NCI-H446 treated with DMSO at 0.1 percent for 48 hours (cell line): ENCODE measurements at regions not wholly inside any gene's neighbourhood (a gene's known extent, or its start where the extent isn't known, plus 50 kb on each side); places are given as distances from the start of the nearest gene placed in this dataset.

Experiments
- DNase-seq: peaks from one replicate; lab custom pipeline; 2025; lab: John Stamatoyannopoulos, UW

DNA sequence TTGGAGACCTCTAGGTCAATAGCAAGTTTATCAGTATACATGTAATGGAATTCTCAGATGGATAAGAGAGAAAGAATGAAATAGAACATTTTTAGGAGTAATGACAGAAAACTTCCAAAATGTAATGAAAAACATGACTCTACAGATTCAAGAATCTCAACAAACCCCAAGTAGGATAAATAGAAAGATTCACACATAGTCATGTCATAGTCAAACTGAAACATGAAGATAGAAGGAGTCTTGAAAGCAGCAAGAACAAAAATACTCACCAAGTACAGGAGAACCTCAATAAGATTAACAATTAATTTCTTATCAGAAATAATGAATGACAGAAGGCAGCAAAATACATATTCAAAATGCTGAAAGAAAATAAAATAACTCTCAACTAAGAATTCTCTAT lies 164.5 kb downstream of the SPATA31D1 start:
- DNase-seq: no peak

DNA sequence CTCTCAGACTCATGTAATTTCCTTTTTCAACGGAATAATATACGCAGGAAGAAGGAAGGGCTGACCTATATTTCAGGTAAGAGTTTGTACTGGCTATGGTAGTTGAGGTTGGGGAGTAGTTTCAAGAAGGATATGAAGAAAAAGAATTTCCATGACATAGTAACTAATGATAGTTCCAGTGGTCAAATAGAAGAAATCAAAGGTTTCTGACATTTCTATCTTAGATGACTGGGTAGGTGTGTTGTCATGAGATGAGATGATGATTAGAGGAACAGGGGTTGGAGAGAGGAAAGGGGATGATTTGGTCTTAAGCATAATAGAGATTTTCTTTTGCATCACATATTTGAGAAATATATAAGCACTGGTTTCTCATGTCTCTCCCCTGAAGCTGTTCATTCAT lies 166.0 kb downstream of the SPATA31D1 start:
- no peak for DNase-seq

DNA sequence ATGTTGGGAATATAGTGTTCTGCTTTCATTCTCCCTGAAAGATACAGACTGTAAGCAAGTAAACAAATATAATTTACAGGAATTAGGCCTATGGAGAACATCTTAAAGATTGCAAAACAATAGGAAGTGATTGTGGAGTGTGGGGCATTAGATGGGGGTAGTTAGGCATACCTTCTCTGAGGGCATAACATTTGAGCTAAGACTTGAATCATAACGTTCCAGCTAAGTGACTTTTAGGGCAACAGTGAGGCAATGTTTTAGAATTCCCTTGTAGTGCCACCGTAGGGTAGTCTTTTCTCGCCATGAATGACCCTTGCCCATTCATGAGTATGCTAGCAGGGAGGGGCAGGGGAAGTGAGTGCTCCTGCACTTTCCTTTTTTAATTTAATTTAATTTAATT lies 173.3 kb downstream of the SPATA31D1 start:
- no peak for DNase-seq

DNA sequence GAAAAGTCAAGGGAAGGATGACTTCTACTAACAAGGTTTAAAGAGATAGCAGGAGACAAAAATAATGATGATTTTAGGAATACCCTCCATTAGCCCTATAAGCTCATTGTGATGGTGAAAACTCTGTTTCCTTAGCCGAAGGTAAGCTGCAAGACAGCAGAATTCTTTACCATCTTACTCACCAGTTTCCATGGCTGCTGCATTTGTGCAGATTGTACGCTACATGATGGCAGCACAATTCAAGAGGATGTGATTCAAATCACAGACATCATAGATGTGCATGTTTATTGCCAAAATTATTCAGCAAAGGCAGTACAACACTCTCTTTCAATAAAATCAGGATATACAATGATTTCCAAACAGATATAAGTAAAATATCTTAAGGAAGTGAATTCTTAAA lies 175.6 kb downstream of the SPATA31D1 start:
- no peak for DNase-seq

DNA sequence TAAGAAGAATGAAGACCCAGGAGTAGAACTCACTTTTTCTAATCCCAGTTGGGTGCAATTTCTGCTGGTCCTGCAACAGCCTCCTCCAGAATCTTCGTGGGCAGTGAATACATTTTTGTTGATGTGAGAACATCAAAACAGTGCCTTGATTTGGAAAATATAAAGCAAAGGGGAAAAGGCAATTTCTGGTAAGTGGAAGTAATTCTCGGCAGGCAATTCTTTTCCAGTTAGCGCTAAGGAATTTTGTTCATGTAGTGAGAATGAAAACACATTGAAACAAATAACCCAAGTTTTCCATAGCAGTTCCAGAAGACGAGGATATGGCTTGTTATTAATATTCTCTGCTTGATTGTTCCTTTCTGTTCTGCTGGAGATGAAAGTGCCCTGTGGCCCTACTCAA lies 178.7 kb downstream of the SPATA31D1 start:
- no peak for DNase-seq

DNA sequence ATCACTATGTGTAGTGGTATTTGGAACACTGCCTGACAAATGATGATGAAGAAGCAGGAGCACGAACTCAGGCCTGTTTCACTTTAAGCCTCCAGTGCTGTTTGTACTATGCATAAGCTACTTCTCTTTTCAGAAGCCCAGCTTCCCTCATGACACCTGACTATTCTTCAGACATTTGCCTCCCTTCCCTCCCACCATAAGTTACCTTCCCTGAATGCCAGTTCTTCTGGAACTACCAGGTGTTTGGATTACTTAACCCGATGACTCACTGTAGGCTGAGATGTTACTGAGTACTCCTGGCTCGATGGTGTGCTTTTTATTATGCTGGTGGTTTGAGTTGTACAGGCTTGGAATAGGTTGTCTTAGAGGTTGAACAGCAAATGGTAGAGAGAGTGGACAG lies 180.0 kb downstream of the SPATA31D1 start:
- no peak for DNase-seq

DNA sequence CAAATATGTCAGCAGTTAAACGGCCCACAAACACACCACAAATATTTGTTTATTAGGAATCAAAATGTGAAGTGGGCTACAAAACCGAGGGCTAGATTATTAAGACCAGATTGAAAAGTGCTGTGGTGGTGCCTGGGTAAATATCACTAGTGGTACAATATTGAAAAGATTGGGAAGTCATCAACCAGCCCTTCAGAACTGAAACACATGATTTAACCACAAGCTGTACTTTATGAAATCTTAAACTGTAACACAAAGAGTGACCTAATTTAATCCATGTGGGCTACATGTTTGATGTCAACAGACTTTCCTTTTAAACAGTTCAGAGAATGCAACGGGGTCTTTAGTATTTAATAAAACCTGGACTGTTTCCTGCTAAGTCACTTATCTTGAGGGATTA lies 182.3 kb downstream of the SPATA31D1 start:
- no peak for DNase-seq

DNA sequence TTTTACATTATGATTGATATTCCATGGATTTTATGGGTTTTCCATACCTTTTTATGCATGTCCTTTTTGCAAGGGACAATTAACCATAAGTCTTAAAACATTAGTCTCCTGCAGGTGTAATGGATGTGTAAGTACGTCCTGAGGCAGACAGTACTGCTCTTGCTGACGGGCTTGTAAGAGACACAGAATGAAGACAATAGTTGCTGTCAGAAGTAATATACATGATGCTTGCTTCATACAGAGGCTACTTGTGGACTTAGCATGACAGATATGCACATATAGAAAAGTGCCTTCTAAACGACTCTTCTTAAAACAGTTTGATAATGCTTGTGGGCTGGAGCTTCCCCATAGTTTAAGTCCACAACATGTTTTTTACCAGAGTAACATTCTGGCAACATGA lies 182.7 kb downstream of the SPATA31D1 start:
- no peak for DNase-seq

DNA sequence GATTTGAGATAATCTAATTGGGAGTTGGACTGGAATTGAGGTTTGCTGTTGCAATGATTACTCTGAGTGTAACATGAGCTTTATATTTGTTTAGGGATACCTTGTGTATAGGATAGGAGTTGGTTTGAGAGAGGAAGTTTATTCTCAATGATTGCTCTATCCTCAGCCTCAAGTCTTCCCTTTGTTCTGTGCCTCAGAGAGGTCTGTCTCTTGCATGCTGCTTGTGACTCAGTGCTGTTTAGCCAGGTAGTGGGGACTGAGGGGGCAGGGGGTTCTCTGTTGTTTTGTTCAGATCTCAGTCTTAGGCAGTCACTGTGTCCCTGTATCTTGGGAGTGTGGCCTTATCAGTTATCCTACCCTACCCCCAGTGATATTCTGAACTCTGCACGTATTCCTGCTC lies 192.1 kb downstream of the SPATA31D1 start:
- DNase-seq: no peak

DNA sequence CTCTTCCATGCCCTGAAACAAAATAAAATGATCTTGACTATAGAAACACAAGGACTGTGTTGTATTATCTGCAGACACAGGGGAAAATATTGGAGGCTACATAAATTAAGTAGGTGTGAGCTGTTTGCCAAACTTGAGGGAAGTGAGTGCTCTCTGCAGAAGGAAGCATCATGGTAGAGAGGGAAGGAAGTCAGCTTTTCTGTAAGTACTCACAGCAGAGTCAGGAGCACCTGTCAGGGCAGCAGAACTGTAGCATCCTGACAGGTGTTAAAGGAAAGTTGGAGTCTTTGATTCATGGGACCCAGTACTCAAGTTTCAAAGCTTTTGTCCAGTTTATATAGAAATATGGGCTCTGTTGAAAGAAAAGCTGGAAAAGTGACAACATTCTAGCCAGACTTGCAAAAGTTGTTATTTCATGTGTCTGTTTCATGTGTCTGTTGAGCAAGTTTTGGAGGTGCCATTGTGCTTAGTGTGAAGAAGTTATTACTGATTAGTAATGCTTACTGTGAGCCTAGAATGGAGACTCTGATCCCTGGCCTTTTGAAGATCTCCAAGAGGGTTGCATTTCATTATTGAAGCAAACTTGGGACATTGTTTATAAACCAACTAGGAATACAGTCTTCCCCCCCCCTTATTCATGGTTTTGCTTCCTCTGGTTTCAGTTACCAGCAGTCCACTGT lies 194.7 kb downstream of the SPATA31D1 start:
- no peak for DNase-seq

DNA sequence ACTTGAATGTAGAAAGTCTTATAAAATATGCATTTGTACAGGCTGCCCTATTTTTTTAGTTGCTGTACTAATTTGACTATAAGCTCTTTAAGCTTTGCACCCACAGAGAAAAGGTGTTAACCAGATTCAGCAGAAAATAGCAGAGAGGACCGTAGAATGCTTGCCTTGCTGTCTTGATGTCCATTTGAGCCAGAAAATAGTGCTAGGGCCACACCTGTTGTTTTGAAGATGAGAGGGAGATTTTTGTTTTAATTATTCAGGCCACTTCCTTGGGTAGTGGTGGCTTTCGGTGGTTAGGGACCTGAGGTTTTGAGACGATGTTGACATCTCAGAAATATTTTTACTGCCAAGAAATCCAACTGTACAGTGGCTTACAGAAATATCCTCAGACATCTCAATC lies 196.0 kb downstream of the SPATA31D1 start:
- DNase-seq: no peak

DNA sequence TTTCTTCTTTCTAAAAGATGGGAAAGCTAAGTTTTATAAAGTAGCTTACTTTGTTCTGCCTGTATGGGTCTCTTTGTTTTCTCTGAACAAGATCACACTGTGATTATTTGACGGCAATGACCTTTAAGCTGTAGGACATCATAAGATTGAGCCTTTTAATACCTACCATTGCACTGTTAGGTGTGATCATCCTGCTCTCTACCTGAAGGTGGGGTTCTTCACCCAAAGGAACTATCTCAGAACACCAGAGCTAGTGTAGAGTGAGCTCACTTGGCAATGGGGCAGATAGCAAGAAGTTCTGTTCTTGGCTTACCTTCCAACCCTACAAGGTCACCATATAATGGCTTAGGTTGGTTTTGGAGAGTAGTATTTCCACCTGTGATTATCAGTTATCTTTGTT lies 200.2 kb downstream of the SPATA31D1 start:
- DNase-seq: no peak

DNA sequence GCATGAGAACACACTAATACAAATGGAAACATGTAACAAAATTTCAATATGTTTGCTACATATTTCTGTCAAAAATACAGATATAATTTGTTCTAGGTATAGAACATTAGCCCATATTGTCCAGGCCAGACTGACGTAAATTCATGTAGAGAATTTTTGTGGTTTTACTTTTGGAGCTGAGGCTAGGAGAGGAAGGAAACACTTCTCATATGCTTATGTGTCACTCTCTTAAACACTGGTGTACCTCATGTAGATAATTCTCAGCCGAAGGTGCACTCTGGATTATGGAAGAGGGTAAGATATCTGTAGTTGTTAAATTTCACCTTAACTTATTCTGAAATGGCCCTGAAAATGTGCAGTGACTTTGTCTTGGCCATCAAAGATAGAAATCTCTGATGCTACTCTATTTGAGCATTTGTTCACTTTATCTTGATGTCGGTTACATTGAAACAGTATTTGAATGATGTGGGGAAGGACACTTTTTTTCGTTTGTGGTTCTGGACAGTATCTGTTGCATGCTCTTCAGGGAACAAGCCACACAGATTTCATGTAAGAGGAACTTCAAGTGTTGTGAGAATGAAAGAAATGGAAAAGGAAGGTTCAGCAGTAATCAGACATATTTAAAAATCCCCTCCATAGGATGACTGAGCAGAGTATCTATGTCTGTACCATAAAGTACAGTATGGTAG lies 202.7 kb downstream of the SPATA31D1 start:
- DNase-seq: no peak

DNA sequence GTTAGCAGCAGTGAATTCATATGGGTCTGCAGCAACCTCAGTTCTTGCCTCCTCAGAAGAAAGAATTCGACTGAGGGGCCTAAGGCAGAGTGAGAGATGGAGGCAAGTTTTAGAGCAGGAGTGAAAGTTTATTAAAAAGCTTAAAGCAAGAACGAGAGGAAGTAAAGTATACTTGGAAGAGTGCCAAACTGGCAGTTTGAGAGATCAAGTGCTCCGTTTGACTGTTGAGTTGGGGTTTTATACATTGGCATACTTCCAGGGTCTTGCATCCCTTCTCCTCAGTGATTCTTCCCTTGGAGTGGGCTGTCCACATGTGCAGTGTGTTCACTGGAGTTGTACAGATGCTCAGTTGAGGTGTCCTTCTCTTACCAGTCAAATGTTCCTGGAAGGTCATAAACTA lies 203.6 kb downstream of the SPATA31D1 start:
- DNase-seq: no peak

DNA sequence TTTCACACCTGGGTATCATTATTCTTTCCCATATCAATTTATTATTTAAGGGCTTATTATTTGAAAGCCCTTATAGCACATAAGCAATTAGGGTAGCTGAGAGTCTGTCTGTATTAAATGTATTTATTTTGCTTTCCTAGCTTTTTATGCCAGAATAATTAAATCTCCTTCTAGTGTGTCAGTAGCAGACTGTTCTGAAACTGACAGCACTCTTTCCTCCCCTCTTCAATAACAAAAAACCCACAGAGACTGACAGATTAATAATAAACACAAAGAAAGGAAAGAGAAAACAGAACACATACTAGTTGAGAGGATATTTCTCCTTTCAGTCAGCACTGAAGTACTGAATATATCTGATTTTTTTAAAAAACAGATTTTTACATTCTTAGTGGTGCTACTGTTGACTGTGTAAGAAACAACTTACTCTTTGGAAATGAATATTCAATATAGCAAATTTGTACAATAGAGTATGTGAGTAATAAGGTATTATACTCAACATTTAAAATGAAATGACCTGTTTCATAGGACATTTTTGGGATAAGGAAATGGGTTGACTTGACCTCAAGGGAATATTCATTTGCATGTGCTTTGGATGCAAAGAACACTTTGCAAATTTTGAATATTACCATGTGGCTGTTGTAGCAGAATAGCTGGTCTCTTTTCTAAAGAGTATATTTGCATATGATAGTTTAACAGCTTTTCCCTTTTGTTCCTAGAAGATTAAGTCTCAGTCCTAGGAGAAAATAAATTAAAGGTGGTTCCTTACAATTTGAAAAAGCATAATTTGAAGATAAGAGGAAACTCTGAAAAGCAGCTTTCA lies 208.3 kb downstream of the SPATA31D1 start:
- DNase-seq: no peak

DNA sequence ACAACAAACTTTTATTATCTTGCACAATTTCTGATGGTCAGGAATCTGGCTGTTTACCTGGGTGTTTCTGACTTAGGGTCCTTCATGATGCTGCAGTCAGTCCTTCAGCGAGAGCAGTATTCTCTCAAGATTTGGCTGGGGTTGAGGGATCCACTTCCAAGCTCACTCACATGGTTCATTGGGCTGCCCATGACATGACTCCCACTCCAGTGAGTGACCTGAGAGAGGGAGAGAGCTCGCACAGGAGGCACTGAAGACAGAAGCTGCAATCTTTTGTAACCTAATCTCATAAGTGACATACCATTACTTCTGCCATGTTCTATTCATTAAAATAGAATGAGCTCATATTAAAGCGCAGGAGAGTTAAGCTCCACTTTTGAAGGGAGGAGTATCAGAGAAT lies 212.6 kb downstream of the SPATA31D1 start:
- DNase-seq: no peak

DNA sequence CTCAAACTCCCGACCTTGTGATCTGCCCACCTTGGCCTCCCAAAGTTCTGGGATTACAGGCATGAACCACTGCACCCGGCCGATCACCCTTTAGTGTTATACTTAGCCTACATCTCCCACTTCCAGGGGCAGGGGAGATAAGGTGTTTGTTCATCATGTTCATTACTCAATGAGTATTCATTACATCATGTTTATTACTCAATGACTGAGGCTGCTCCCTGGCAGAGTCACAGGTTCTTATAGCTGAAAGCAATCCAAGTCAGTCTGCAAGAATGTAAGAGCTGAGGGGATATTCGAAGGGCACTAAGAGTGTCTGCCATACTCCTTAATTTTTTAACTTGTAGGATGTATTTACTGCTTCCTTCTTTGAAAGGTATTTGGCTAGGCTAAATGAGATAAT lies 214.2 kb downstream of the SPATA31D1 start:
- DNase-seq: no peak

DNA sequence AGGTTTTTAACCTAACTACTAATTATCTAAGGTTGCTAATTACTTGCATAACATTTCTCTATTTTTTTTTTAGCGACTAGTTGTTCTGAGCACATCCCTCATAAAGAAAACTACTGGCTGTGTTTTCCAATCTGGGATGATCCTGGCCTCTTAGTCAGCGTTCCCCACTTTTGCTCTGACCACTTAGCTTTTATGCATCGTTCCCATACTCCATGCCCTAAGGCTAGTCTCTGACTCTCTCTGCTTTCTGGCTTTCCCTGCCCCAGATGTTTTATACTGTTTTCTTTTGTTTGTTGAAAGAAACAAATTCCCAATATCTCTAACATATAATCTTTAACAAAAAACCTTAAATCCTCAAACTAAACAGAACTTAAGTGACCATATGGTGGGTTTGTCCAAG lies 217.9 kb downstream of the SPATA31D1 start:
- DNase-seq: no peak

DNA sequence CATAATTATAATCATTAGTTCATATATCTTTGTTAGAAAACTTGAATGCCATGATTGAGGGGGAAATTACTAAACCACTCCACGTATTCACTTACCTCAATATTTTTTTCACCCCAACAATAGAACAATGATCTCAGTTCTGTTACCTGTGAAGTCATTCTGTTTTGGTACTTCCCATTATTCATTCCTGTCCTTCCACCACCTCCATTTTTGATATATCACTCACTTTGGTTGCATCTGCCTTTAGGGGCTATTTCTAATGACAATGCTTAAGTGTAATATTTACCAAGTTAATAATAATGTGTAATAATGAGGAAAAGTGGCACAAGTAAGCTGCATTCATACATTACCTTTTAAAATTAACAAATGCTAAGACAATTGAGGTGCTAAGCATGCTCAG lies 218.4 kb downstream of the SPATA31D1 start:
- DNase-seq: no peak

DNA sequence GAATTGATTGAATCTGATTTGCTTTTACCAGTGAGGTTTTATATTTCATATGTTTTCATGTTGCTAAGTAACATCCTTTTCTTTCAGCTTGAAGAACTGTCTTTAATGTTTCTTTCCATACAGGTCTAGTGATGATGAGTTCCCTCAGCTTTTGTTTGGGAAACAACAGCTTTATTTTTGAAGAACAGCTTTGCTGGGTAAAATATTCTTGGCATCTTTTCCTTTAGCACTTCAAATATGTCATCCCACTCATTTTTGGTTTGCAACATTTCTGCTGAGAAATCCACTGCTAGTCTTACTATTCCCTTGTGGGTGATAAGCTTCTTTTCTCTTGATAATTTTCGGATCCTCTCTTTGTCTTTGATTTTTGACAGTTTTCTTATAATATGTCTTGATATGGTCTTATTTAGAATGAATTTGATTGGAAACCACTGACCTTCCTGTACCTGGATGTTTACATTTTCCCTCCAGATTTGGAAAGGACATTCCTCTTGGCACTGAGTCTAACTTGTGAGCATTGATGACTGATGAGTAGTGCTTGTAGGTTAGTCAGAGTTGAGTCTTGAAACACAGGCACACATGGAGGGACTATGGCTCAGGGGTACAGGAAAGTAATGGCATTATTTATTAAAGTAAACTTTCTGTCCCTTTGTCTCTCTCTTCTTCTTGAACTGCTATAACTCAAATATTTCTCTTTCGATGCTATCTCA lies 220.3 kb downstream of the SPATA31D1 start:
- no peak for DNase-seq

DNA sequence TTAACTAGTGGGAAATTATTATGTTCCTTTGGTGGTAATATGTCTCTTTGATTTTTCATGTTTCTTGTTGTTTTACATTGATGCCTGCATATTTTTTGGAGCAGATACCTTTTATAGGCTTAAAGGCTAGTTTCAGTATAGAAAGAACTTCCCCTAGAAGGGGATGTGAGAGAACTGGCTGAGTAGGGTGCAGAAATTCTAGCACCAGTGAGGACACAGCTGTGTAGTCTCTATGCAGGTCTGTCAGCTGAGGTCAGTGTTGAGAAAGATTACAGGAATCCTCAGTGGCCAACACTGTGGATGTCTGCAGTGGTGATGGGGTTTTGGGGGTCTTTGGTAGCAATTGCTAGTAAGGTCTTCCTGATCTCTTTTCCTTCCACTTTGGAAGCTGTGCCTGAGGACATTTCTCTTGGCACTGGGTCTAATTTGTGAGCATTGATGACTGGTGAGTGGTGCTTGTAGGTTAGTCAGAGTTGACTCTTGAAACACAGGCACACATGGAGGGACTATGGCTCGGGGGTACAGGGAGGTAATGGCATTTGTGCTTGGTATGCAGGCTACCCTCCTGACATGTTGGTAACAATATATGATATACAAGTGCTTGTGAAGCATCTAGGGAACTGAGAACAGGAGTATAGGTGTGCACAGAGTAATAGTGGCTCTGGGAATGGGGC lies 221.4 kb downstream of the SPATA31D1 start:
- no peak for DNase-seq

DNA sequence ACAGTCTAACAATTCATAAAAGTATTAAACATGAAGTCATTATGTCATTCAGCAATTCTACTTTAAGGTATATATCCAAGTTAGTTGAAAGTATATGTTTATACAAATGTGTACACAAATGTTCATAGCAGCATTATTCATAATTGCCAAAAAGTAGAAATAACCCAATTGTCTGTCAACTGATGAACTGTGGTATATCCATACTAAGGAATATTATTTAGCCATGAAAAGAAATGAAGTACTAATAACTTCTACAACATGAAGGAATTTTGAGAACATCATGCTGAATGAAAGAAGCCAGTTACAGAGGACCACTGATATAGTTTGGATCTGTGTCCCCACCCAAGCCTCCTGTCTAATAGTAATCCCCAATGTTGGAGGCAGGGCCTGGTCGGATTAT lies 224.3 kb downstream of the SPATA31D1 start:
- DNase-seq: no peak
